GM19372 (cell line): ENCODE measurements at regions not wholly inside any gene's neighbourhood (a gene's known extent, or its start where the extent isn't known, plus 50 kb on each side); places are given as distances from the start of the nearest gene placed in this dataset.
"Not testable (repeated sequence)": the region's sequence is repeated elsewhere in the genome, so short reads cannot be mapped to it uniquely, and the experiment has no call there.

Experiments used
- ATAC-seq: cut with Tn5 transposase; IDR thresholded peaks from one replicate; pipeline ENCODE4 v1.9.1; 2021; ENCODE audit warnings: mild to moderate bottlenecking, low read depth, moderate library complexity; ENCODE audit not compliant: unreplicated experiment

DNA sequence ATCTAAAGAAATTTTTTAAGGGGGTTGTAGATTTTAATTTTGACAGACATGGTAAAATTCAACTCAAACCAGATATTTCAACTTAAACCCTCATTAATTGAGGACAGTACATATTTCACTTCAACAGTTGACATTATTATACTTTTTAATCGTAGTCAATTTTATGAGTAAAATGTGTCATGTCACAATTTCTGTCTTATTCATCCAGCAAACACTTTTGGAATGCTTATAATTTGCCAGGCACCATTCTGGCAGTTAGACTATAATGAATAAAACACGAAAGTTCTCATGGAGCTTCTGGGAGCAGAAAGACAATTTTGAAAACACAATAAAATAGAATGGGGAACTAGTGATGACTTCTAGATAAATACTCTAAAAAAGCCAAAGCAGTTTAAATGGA lies 1094.8 kb downstream of the SUCLG1 start:
- no peak for ATAC-seq

DNA sequence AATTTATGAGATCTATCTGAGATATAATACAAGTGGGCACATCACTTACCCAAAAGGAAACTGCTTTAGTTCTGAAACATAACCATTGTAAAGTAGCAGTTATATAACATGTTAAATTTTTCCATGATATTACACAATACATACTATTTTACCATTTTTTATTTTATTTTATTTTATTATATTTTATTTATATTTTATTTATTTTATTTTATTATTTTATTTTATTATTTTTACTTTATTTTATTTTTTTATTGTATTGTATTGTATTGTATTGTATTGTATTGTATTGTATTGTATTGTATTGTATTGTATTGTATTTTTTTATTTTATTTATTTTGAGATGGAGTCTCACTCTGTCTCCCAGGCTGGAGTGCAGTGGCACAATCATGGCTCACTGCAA lies 1095.9 kb downstream of the SUCLG1 start:
- ATAC-seq, result not testable (repeated sequence)

DNA sequence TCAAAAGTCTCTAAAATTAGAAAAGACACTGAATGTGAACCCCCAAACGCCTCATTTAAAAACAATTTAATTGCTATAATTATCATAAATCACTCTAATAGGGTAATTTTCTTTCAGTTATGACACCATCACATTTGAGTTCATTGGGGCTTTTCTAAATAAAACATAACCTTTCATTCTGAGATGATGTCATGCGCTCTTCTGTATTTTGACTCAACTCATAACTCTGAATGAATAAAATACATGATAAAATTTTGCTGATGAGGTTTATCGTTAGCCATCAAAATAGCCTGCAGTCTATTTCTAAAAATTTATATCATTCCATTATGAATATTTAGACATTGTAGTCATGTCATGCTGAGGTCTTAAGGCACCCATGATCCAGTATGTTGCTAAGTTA lies 1099.7 kb downstream of the SUCLG1 start:
- ATAC-seq, result no peak

DNA sequence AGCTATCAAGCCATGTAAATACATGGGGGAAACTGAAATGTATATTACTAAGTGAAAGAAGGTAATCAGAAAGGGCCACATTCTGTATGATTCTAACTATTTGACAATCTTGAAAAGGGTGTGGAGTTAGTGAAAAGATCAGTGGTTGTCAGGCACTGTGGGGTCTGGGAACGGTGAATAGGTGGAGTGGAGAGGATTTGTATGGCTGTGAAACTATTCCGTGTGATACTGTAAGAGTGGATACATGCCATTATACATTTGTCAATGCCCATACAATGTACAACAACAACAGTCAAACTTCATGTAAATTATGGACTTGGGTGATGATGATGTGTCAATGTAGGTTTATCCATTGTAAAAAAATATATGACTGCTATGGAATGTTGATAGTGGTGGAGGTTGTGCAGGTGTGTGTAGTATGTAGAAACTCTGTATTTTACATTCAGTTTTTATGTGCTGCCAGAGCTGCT lies 1116.2 kb downstream of the SUCLG1 start:
- ATAC-seq, result no peak

DNA sequence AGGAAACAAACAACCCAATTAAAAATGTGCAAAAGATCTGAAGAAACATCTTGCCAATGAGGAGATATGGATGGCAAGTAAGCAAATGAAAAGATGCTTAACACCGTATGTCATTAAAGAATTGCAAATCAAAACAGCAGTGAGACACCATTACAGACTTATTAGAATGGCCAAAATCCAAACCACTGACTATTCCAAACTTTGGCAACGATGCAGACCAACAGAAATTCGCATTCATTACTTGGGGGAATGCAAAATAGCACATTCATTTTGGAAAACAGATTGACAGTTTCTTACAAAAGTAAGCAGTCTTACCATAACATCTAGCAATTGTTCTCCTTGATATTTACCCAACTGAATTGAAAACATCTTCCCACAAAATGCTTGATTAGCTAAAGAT lies 1118.7 kb downstream of the SUCLG1 start:
- no peak for ATAC-seq

DNA sequence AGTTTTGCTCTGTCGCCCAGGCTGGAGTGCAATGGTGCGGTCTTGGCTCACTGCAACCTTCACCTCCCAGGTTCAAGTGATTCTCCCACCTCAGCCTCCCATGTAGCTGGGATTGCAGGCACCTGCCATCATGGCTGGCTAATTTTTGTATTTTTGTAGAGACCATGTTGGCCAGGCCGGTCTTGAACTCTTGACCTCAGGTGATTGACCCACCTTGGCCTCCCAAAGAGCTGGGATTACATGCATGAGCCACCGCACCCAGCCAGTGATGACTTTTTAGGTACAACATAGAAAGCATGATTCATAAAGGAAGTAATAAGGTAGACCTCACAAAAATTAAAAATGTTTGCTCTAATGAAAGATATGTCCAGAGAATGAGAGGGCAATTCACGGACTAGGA lies 1119.1 kb downstream of the SUCLG1 start:
- not testable (repeated sequence) for ATAC-seq

DNA sequence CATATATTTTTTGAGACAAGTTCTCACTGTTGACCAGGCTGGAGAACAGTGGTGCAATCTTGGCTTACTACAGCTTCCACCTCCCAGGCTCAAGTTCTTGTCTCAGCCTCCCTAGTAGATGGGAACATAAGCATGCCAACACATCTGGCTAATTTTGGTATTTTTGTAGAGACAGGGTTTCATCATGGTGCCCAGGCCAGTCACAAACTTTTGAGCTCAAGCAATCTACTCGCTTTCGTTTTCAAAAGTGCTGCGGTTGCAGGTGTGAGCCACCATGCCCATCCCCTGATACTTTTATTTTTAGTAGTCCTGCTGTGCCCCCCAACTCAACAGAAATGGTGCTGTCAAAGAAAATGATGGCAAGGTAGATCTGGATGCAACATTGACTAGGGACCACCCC lies 1127.3 kb downstream of the SUCLG1 start:
- ATAC-seq, result no peak

DNA sequence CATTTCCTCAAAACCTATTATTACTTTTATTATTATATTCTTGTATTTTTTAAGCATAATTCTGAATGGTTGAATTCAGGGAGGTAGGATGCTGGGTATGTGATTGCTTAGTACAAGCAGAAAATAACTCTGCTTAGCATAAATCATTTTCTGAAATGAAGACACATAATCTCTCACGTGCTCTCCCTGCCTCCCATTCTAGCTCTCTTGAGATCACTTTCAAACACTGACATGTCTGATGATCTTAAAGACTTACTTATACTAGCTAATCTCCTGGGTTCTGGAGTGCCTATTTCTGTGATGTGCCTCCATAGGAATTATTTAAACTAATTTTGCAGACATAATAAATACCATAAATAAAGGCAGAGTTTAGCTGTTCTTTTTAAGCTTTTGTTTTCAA lies 1136.0 kb downstream of the SUCLG1 start:
- ATAC-seq, result no peak

DNA sequence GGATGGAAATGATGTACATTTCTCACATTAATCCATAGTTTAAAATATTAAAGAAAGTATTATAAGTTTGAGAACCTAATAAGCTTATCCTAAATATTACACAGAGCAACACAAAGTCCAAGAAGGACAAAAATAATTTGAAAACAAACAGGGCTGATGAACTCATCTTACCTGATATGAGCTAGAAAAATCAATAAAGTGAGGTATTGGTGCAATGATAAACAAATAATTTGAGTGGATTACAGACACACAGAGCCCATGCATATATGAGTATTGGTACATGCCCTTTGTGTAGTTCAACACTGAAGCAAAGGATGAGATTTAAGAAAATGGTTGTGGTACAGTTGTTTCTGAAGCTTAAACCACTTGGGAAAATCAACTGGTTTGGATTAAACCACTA lies 1139.0 kb downstream of the SUCLG1 start:
- ATAC-seq, result no peak

DNA sequence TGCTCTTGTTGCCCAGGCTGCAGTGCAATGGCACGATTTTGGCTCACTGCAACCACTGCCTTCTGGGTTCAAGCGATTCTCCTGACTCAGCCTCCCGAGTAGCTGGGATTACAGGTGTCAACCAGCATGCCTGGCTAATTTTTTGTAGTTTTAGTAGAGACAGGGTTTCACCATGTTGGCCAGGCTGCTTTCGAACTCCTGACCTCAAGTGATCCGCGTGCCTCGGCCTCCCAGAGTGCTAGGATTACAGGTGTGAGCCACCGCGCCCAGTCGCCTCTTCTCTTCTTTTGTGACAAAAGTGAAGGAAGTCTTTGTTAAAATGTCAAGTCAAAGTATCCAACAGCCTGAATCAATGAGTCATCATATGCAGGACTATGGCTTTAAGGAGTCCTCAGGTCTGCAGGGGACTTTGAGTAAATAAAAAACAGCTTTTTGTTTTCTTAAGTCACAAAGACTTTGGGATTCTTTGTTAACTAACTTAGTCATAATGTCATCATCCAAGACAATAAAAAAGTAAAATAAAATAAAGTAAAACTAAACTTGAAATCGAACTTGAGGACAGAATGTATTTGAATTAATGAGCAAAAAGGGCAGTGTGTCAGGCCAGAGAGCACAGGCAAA lies 1153.2 kb downstream of the SUCLG1 start:
- ATAC-seq, result no peak

DNA sequence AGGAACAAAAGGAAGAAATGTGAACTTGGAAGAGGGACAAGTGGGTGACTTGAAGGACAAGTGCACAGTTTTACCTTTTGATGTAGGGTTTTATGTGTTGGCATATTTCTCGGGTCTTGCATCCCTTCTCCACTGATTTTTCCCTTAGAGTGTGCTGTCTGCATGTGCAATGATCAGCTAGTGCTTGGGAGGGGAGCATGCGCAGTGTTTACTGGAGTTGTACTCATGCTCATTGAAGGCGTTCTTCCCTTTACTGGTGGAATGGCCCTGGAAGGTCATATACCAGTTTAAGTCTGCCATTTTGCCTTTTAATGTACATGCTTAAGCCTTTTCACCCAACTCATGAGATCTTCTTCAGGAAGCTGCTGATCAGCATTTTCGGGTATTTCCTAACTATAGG lies 1168.0 kb downstream of the SUCLG1 start:
- ATAC-seq, result no peak

DNA sequence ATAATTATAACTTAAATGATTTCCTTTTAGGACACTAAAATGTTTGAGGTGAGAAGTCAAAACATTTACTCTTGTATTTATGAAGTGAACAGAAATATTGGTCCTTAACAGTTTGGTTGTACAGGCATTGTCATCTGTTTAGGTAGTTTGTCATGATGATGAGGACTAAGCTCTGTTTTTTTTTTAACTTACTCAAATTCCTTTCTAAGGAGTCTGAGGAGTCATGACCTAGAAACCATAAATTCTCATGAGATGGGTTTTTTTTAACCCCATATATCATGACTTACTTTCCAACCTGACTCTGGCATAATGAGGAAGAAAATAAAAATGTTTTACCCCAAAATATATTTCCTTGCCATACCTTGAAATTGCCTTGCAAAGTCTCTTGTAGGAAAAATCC lies 1176.2 kb downstream of the SUCLG1 start:
- ATAC-seq, result no peak

DNA sequence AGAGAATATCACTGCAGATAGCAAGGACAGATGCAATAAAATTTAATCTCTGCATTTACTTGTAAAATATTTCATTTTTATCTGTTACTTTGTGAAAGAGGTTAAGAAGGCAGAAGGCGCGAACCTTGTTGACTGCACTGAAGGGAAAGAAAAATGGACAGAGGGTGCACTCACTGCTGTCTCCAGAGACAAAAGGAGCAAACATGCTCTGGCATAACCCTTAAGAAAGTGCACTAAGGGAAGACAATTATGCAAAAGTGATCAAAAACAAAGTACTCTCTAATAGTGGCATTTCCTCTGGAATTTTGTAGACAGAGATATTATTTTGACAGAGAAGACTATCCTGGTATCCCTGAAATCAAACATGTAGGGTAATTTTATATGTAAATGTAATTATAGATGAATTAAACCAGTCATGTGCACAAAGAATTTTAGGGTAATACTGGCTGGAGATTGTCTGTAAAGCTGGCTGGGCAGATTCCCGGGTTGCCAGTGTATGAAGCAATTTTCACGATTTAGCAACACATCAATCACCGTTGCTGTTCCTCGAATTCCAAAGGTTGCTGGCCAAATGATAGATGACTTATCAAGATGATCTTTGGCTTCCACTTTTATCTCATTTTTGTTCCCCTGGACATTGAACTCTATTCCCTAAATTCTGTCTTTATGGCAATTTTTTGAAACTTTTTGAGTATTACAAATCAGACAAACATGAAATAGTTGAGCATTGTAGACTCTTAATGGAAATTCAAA lies 1176.9 kb downstream of the SUCLG1 start:
- no peak for ATAC-seq

DNA sequence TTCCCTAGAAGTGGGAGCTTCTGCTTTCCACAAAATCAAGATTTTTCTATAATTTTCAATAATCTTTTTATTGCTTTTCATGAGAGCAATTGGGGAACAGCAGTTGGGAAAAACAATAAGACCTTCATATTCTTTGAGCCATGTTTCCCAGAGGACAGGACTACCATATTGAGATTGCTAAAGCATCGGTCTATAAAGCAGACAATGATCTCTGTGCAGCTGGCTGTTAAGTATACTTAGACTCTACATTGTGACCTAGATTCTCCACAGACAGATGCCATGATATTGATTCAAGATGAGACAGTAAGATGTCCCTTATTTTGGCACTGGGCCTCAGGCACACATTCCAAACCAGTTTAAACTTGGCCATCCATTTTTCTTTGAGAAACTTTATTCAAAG lies 1178.7 kb downstream of the SUCLG1 start:
- ATAC-seq, result no peak

DNA sequence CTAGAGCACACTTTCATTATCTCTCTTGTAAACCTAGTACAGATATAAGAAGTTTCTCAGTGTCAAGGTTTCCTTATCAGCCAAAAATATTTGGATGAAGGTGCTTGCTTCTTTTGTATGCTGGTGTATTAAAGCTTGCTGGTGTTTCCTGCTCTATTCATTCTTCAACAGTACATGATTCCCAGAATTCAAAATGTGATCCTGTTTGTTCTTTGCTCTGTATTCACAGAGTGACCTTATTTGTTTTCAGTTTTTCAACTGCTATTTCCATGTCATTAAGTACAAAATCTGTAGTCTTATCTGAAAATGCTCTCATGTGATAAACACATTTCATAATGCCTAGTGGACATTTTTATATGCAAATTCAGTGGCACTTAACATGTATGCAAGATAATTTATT lies 1185.8 kb downstream of the SUCLG1 start:
- ATAC-seq, result no peak

DNA sequence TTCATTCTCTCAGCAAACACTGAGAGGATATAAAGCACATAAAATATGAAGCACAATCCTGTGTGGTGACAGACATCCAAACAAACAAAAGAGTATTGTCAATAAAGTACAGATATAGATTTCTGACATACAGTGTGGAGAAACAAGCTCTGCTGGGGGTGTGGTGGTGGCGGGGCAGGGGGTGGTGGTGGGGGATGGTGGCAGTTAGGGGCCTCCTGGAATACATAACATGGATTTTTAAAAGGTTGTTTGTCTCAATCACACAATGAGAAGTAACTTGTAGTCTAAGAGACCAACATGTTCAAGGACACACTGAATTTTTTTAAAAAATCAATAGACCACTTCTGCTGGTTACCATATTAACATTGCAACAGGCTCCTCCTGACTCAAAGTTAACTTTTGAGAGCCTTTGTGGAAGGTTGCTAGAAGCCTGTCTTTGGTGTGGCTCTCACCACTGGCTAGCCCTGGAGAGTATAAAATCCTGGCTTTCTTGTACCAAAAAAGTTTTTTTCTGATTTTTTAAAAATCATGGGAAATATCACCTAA lies 1197.4 kb downstream of the SUCLG1 start:
- ATAC-seq, result no peak

DNA sequence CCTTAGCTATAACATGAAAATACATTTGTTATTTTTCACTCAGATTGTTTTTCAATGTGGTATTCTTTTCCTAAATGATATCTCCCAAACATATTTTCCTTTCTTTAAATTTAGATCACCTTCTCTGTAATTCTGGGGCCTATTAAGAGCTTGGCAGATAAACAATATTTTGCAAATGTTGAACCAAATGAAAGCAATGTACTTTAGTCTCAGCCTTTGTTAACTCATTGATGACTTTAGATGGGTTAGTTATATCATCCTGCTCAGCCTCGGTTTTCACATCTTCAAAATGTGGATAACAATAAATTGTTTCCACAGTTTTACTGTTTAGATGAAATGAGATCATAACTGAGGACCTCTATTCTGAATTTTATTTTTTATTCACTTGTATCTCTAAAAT lies 1205.2 kb downstream of the SUCLG1 start:
- ATAC-seq, result no peak

DNA sequence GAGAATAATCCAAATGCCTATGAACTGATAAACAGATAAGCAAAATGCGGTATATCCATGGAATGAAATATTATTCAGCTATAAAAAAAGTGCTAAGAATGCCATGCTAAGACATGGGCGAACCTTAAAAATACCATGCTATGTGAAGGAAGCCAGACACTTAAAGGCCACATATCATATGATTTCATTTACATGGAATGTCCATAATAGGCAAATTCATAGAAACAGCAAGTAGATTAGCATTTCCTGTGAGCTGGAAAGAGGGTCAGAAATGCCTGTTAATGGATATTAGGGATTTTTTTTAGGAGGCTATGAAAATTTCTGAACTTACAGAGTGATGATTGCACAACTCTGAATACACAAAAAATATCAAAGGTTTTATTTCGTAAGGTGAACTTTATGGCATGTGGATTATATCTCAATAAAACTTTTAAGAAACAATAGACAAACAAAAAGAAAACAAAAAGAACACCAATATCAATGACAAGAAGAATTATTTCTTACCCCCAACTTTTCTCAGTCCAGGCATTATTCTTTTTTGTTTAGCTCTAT lies 1207.7 kb downstream of the SUCLG1 start:
- no peak for ATAC-seq

DNA sequence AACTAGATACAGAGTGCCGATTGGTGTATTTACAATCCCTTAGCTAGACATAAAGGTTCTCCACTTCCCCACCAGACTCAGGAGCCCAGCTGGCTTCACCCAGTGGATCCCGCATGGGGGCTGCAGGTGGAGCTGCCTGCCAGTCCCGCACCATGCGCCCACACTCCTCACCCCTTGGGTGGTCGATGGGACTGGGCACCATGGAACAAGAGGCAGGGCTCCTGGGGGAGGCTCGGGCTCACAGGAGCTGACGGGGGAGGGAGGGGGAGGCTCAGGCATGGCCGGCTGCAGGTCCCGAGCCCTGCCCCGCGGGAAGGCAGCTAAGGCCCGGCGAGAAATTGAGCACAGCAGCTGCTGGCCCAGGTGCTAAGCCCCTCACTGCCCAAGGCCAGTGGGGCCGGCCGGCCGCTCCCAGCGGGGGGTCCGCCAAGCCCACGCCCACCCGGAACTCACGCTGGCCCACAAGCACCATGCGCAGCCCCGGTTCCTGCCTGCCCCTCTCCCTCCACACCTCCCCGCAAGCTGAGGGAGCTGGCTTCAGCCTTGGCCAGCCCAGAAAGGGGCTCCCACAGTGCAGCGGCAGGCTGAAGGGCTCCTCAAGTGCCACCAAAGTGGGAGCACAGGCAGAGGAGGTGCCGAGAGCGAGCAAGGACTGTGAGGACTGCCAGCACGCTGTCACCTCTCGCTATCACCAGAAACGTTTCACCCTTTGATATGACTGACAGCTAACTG lies 1213.1 kb downstream of the SUCLG1 start:
- not testable (repeated sequence) for ATAC-seq

DNA sequence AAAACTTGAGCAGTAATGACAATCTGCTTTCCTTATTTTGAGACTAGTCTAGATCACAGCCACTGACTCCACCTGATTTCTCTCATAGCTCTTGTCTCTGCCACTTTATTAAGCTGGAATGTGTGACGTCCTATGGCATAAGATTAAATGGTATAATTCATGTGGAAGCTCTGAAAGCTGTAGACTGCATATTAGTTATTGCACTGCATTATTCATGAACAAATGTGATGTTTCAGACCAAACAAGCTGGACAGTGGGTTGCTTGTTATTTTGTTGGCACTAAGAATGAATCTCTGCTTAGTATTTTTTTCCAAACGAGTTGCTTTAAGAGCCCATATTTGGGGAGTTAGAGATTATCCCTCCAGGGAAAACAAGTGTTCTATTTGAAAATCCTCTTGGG lies 1218.5 kb downstream of the SUCLG1 start:
- ATAC-seq, result no peak

DNA sequence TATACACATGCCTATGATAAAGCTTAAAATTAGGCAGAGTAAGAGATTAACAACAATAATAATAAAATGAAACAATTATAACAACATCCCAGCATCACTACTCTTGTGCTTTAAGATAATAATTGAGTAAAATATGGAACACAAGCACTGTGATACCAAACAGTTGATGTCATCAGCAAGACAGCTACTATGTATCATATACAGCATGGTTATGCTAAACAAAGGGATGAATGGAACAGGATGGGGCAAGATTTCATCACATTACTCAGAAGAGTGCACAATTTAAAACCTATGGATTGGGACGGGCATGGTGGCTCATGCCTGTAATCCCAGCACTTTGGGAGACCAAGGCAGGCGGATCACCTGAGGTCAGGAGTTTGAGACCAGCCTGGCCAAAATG lies 1221.0 kb downstream of the SUCLG1 start:
- no peak for ATAC-seq
